IMR-90 (cell line): ENCODE measurements at regions not wholly inside any gene's neighbourhood (a gene's known extent, or its start where the extent isn't known, plus 50 kb on each side); places are given as distances from the start of the nearest gene placed in this dataset.
"Not testable (repeated sequence)": the region's sequence is repeated elsewhere in the genome, so short reads cannot be mapped to it uniquely, and the experiment has no call there.

Source experiments
- BHLHE40 ChIP-seq: fragments of 150-350 bp; IDR thresholded peaks from 2 replicates; pipeline ENCODE4 v1.6.1; 2016; ENCODE audit warnings: mild to moderate bottlenecking, low read depth, low read length
- CEBPB ChIP-seq: IDR thresholded peaks from 2 replicates; pipeline ENCODE4 v1.6.1; 2012; ENCODE audit warnings: low read depth, low read length, improper control_type of control experiment
- CHD1 ChIP-seq: IDR thresholded peaks from 2 replicates; pipeline ENCODE4 v1.6.1; 2012; ENCODE audit warnings: low read depth, low read length, improper control_type of control experiment
- CTCF ChIP-seq: conservative IDR thresholded peaks from 2 replicates; pipeline ENCODE4 v1.5.1; 2012; ENCODE audit warnings: mild to moderate bottlenecking, low read depth, low read length, improper control_type of control experiment
- ELK1 ChIP-seq: fragments of 150-350 bp; IDR thresholded peaks from 2 replicates; pipeline ENCODE4 v1.6.1; 2016; ENCODE audit warnings: low read depth, mild to moderate bottlenecking, low read length, moderate library complexity, borderline replicate concordance
- FOS ChIP-seq: fragments of 150-350 bp; IDR thresholded peaks from 2 replicates; pipeline ENCODE4 v1.6.1; 2016; ENCODE audit warnings: low read depth, low read length
- MAZ ChIP-seq: IDR thresholded peaks from 2 replicates; pipeline ENCODE4 v1.6.1; 2012; ENCODE audit warnings: low read depth, mild to moderate bottlenecking, low read length, improper control_type of control experiment, moderate library complexity, borderline replicate concordance
- POLR2A ChIP-seq: IDR thresholded peaks from 2 replicates; pipeline ENCODE4 v1.6.1; 2012; ENCODE audit warnings: mild to moderate bottlenecking, low read depth, low read length
- RAD21 ChIP-seq: IDR thresholded peaks from 2 replicates; pipeline ENCODE4 v1.6.1; 2012; ENCODE audit warnings: low read length, improper control_type of control experiment
- RCOR1 ChIP-seq: IDR thresholded peaks from 2 replicates; pipeline ENCODE4 v1.6.1; 2012; ENCODE audit warnings: mild to moderate bottlenecking, low read length, improper control_type of control experiment; ENCODE audit not compliant: insufficient replicate concordance
- RFX5 ChIP-seq: IDR thresholded peaks from 2 replicates; pipeline ENCODE4 v1.8.0; 2012; ENCODE audit warnings: low read depth, mild to moderate bottlenecking, low read length, moderate library complexity
- USF2 ChIP-seq: fragments of 150-350 bp; IDR thresholded peaks from 2 replicates; pipeline ENCODE4 v1.6.1; 2017; ENCODE audit warnings: mild to moderate bottlenecking, antibody characterized with exemption, low read length, low read depth

- not testable (repeated sequence) for TF ChIP-seq CTCF, POLR2A, RCOR1, CEBPB, CHD1, ELK1, RFX5, USF2, RAD21, MAZ, BHLHE40, FOS
These were observed 399.5 kb downstream of the KCNJ18 start for GRCh38 chr17:22091840-22092239.
